Karpas-422 (cell line): ENCODE measurements at regions not wholly inside any gene's neighbourhood (a gene's known extent, or its start where the extent isn't known, plus 50 kb on each side); places are given as distances from the start of the nearest gene placed in this dataset.

Experiments
- DNase-seq: peaks from one replicate; pipeline ENCODE4 v3.0.0-alpha.2; 2015
- H2AFZ ChIP-seq: fragments of 200-600 bp; sonication (generic); 2 replicates; pipeline ENCODE4 v1.6.1; 2014; ENCODE audit warnings: antibody characterized with exemption, low read length, mixed read lengths
- H3K27ac ChIP-seq: fragments of 200-600 bp; sonication (generic); 2 replicates; pipeline ENCODE4 v1.5.1; 2014; ENCODE audit warnings: mild to moderate bottlenecking, low read length, moderate library complexity
- H3K27me3 ChIP-seq: fragments of 200-600 bp; sonication (generic); 2 replicates; pipeline ENCODE4 v1.6.1; 2014; ENCODE audit warnings: low read length, mixed read lengths
- H3K36me3 ChIP-seq: fragments of 200-600 bp; sonication (generic); 2 replicates; pipeline ENCODE4 v1.6.1; 2014; ENCODE audit warnings: low read length, mixed read lengths; ENCODE audit not compliant: insufficient read depth
- H3K4me1 ChIP-seq: fragments of 200-600 bp; sonication (generic); 2 replicates; pipeline ENCODE4 v1.6.1; 2014; ENCODE audit warnings: mild to moderate bottlenecking, low read length, mixed read lengths
- H3K4me2 ChIP-seq: fragments of 200-600 bp; sonication (generic); 2 replicates; pipeline ENCODE4 v1.6.1; 2014; ENCODE audit warnings: low read length, low read depth, mild to moderate bottlenecking; ENCODE audit not compliant: poor library complexity, severe bottlenecking
- H3K4me3 ChIP-seq: fragments of 200-600 bp; sonication (generic); 2 replicates; pipeline ENCODE4 v1.5.1; 2014; ENCODE audit warnings: mild to moderate bottlenecking, antibody characterized with exemption, low read length, mixed read lengths
- H3K79me2 ChIP-seq: fragments of 200-600 bp; sonication (generic); 2 replicates; pipeline ENCODE4 v1.6.1; 2014; ENCODE audit warnings: mild to moderate bottlenecking, low read length, mixed read lengths
- H3K9ac ChIP-seq: fragments of 200-600 bp; sonication (generic); 2 replicates; pipeline ENCODE4 v1.6.0; 2014; ENCODE audit warnings: low read length
- H3K9me2 ChIP-seq: fragments of 200-600 bp; sonication (generic), shearing (Covaris generic); replicated peaks from 2 replicates; pipeline ENCODE4 v1.6.0; 2014; ENCODE audit warnings: mild to moderate bottlenecking, low read length, moderate library complexity; ENCODE audit not compliant: insufficient read depth
- H3K9me3 ChIP-seq: fragments of 300-700, 200-600 bp; sonication (generic); 2 replicates; pipeline ENCODE4 v1.6.1; 2014; ENCODE audit warnings: low read length, mixed read lengths
- H4K20me1 ChIP-seq: fragments of 200-600 bp; sonication (generic); 2 replicates; pipeline ENCODE4 v1.6.1; 2014; ENCODE audit warnings: mild to moderate bottlenecking, antibody characterized with exemption, low read length, low read depth; ENCODE audit not compliant: insufficient read depth

DNA sequence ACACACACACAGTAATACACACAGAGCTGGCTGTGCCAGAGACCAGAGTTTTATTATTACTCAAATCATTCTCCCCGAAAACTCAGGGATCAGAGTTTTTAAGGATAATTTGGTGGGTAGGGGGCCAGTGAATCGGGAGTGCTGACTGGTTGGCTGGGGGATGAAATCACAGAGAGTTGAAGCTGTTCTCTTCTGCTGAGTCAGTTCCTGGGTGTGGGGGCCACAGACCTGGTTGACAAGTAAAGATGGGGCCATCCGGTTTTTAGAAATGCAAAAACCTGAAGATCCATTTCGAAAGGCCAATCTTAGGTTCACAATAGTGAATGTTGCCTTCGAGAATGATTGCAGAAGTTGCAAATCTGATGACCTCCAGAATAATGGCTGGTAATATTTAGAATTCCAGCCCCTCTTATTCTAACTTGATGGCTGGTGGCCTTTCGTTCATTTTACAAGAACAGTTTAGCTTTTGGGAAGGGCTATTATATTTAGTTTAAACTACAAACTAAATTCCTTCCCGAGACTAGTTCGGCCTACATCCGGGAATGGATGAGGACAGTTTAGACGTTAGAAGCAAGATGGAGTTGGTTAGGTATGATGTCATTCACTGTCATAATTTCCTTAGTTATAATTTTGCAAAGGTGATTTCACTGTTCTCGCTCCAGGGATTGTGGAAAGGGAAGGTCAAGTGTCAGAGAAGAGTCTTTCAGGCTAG is 123.2 kb downstream of the KCNJ18 start:
- Histone ChIP-seq H3K36me3 (no peaks in the 10 kb centered on the region), H3K9me2 (no peaks in the 10 kb centered on the region), H3K4me1 (no peaks in the 10 kb centered on the region), H4K20me1 (no peaks in the 10 kb centered on the region), H3K4me2 (no peak overlapping the region), H3K27ac (no peak overlapping the region), H3K4me3 (no peak overlapping the region), H3K79me2 (no peaks in the 10 kb centered on the region), H2AFZ (no peak overlapping the region), H3K9me3 (no peaks in the 10 kb centered on the region), H3K27me3 (no peaks in the 10 kb centered on the region), H3K9ac (no peak overlapping the region)
- no peak for DNase-seq

DNA sequence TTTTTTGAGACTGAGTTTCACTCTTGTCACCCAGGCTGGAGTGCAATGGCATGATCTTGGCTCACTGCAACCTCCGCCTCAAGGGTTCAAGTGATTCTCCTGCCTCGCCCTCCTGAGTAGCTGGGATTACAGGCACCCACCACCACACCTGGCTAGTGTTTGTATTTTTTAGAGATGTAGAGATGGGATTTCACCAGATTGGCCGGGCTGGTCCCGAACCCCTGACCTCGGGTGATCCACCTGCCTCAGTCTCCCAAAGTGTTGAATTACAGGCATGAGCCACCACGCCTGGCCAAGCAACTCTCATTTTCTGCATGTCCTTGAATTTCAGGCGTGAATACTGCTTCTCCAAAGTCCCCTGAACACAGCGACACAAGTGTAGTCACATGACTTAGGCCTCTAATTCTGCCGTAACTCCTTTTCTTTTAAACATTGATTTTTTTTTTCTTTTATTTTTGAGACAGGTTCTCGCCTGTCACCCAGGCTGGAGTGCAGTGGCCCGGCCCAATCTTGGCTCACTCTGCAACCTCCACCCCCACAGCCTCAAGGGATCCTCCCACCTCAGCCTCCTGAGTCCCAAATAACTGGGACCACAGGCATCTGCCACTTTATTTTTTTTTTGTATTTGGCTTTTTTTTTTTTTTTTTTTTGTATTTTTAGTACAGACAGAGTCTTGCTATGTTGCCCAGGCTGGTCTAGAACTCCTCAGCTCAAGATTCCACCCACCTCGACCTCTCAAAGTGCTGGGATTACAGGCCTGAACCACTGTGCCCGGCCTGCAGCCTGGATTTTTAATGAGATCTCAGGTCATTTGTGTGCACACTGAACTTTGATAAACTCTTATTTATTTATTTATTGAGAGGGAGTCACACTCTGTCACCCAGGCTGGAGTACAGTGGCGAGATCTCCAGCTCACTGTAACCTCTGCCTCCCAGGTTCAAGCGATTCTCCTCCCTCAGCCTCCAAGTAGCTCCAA is 124.6 kb downstream of the KCNJ18 start:
- Histone ChIP-seq H3K9me2 (no peaks in the 10 kb centered on the region), H3K79me2 (no peaks in the 10 kb centered on the region), H3K9ac (no peak overlapping the region), H3K4me1 (no peaks in the 10 kb centered on the region), H4K20me1 (no peaks in the 10 kb centered on the region), H3K4me3 (no peak overlapping the region), H3K9me3 (no peaks in the 10 kb centered on the region), H3K27ac (no peak overlapping the region), H3K27me3 (no peaks in the 10 kb centered on the region), H3K4me2 (no peak overlapping the region), H2AFZ (no peak overlapping the region), H3K36me3 (no peaks in the 10 kb centered on the region)
- no peak for DNase-seq

DNA sequence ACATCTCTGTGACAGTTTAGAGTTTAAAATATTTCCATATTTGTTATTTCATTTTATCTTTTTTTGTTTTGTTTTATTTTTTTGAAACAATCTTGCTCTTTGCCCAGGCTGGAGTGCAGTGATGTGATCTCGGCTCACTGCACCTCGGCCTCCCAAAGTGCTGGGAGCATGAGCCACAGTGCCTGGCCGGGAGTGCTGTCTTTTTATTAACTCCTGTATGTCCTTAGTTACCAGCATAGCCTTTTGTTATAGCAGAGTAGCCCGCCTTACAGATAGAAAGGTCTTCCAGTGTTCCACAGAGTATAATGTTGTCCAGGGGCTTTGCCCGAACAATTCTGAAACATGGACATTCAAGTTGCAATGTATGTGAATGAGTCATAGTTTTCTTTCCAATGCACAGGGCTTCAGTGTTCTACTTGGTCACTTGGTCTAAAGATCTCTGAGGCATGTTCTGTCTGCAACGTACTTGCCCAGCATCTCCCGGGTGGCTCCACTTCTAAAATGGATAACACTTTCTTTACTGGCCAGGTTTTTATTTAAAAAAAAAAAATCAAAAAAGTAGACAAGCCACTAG is 125.6 kb downstream of the KCNJ18 start:
- Histone ChIP-seq H3K4me3 (no peak overlapping the region), H3K4me1 (no peaks in the 10 kb centered on the region), H2AFZ (no peak overlapping the region), H3K79me2 (no peaks in the 10 kb centered on the region), H3K9me3 (no peaks in the 10 kb centered on the region), H3K27ac (no peak overlapping the region), H4K20me1 (no peaks in the 10 kb centered on the region), H3K36me3 (no peaks in the 10 kb centered on the region), H3K9me2 (no peaks in the 10 kb centered on the region), H3K9ac (no peak overlapping the region), H3K4me2 (no peak overlapping the region), H3K27me3 (no peaks in the 10 kb centered on the region)
- no peak for DNase-seq

DNA sequence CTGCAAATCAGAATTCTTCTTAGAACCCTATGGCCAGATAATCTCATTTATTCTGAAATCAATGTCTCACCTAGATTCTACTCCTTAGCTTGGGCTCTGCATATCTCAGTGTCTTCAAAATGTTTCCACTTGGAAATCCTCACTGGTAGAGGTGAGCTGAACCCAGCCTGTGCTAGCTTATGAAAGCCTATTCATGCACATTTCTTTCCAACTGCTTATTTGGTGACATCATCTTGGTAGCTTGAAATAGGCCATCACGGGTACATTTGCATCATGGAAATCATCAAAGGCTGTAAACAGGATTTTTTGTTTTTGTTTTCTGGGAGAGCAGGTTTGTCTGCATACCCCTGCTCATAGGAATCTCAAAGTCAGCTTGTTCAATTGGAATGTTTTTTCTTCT is 130.8 kb downstream of the KCNJ18 start:
- no peaks in the 10 kb centered on the region for H3K9me3 ChIP-seq
- H3K4me2 ChIP-seq: no peak overlapping the region
- no peaks in the 10 kb centered on the region for H3K27me3 ChIP-seq
- H3K36me3 ChIP-seq: no peaks in the 10 kb centered on the region
- H3K4me3 ChIP-seq: no peak overlapping the region
- no peaks in the 10 kb centered on the region for H4K20me1 ChIP-seq
- H3K79me2 ChIP-seq: no peaks in the 10 kb centered on the region
- H3K9ac ChIP-seq: no peak overlapping the region
- no peaks in the 10 kb centered on the region for H3K9me2 ChIP-seq
- no peak for DNase-seq
- H3K27ac ChIP-seq: no peak overlapping the region
- H3K4me1 ChIP-seq: no peaks in the 10 kb centered on the region
- H2AFZ ChIP-seq: no peak overlapping the region

DNA sequence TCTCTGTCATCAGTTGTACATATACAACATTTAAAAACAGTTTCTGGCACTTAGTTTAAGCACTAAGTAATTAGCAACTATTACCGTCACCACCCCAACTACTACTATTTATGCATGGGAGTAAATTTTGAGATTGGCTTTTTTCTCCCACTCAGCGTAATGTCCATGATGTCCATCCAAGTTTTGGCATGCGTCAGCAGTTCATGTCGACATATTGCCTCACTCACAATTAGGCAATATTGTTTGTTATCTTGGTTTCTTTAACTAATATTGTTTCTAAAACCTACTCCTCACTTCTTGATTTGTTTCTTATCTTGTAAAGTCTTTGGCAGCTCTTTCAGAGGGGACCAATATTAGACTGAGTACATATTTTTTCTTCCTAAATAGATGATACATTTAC is 131.3 kb downstream of the KCNJ18 start:
- no peak overlapping the region for H3K4me2 ChIP-seq
- no peaks in the 10 kb centered on the region for H3K9me3 ChIP-seq
- no peak overlapping the region for H3K9ac ChIP-seq
- DNase-seq: no peak
- H2AFZ ChIP-seq: no peak overlapping the region
- H3K9me2 ChIP-seq: no peaks in the 10 kb centered on the region
- no peaks in the 10 kb centered on the region for H4K20me1 ChIP-seq
- no peak overlapping the region for H3K4me3 ChIP-seq
- H3K27ac ChIP-seq: no peak overlapping the region
- no peaks in the 10 kb centered on the region for H3K4me1 ChIP-seq
- no peaks in the 10 kb centered on the region for H3K36me3 ChIP-seq
- H3K79me2 ChIP-seq: no peaks in the 10 kb centered on the region
- no peaks in the 10 kb centered on the region for H3K27me3 ChIP-seq

DNA sequence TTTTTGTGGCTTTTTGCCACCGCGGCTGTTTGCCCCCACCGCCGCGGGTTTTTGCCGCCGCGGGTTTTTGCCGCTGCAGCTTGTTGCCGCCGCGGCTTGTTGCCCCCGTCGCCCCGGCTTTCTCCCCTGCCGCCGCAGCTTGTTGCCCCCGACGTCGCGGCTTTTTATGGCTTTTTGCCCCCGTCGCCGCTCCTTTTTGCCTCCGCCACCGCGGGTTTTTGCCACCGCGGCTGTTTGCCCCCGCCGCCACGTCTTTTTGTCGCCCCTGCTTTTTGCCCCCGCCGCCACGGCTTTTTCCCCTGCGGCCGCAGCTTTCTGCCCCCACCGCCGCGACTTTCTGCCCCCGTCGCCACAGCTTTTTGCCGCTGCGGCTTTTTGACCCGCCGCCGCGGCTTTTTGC is 149.5 kb downstream of the KCNJ18 start:
- Histone ChIP-seq H3K9me3 (no peaks in the 10 kb centered on the region), H3K4me1 (no peaks in the 10 kb centered on the region), H3K79me2 (no peaks in the 10 kb centered on the region), H3K27ac (no peak overlapping the region), H3K4me3 (no peak overlapping the region), H3K9me2 (no peaks in the 10 kb centered on the region), H4K20me1 (no peaks in the 10 kb centered on the region), H3K27me3 (no peaks in the 10 kb centered on the region), H2AFZ (no peak overlapping the region), H3K4me2 (no peak overlapping the region), H3K9ac (no peak overlapping the region), H3K36me3 (no peaks in the 10 kb centered on the region)
- no peak for DNase-seq

DNA sequence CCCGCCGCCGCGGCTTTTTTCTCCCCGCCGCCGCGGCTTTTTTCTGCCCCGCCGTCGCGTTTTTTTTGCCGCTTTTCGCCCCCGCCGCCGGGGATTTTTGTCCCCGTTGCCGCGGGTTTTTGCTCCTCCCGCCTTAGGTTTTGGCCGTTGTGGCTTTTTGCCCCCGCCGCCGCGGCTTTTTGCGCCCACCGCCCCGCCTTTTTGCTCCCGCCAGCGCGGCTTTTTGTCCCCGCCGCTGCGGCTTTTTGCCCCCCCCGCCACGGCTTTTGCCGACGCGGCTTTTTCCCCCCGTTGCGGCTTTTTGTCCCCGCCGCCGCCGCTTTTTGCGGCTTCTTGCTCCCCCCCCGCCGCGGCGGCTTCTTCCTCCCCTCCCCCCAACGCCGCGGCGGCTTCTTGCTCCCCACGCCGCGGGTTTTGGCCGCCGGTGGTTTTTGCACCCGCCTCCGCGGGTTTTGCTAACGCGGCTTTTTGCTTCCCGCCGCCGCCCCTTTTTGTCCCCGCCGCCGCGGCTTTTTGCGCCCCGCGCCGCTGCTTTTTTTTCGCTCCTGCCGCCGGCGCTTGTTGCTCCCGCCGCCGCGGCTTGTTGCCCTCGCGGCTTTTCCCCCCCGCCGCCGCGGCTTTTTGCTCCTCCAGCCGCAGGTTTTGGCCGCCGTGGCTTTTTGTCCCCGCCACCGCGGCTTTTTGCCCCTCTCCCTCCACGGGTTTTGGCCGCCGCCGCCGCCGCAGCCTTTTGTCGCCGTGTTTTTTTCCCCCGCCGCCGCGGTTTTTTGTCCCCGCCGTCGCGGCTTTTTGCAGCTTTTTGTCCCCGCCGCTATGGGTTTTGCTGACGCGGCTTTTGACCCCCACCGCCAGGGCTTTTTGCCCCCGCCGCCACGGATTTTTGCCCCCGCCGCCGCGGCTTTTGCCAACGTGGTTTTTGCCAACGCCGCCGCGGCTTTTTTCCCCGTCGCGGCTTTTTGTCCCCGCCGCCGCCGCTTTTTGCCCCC is 150.3 kb downstream of the KCNJ18 start:
- H3K36me3 ChIP-seq: no peaks in the 10 kb centered on the region
- H3K27ac ChIP-seq: no peak overlapping the region

More for the DNA sequence above, 150.3 kb downstream of the KCNJ18 start:
- H3K4me2 ChIP-seq: no peak overlapping the region
- H3K79me2 ChIP-seq: no peaks in the 10 kb centered on the region
- no peak for DNase-seq
- no peaks in the 10 kb centered on the region for H4K20me1 ChIP-seq
- no peak overlapping the region for H2AFZ ChIP-seq
- no peaks in the 10 kb centered on the region for H3K9me3 ChIP-seq
- H3K27me3 ChIP-seq: no peaks in the 10 kb centered on the region
- H3K9ac ChIP-seq: no peak overlapping the region
- no peak overlapping the region for H3K4me3 ChIP-seq
- H3K4me1 ChIP-seq: no peaks in the 10 kb centered on the region
- H3K9me2 ChIP-seq: no peaks in the 10 kb centered on the region
